ENCODE measurements at regions not wholly inside any gene's neighbourhood (a gene's known extent, or its start where the extent isn't known, plus 50 kb on each side); places are given as distances from the start of the nearest gene placed in this dataset.

- no peak overlapping the region for H3K4me3 ChIP-seq (ENCODE audit: low read depth, low read length)
- TF ChIP-seq CTCF (IDR thresholded peaks at IDR 0.05; ENCODE audit: insufficient read depth, low read length) = no peak
- DNase-seq (ENCODE audit: low read depth) = no peak
Observed at GRCh38 chr7:94265456-94265855, 129.2 kb upstream of the COL1A2 start.

DNA sequence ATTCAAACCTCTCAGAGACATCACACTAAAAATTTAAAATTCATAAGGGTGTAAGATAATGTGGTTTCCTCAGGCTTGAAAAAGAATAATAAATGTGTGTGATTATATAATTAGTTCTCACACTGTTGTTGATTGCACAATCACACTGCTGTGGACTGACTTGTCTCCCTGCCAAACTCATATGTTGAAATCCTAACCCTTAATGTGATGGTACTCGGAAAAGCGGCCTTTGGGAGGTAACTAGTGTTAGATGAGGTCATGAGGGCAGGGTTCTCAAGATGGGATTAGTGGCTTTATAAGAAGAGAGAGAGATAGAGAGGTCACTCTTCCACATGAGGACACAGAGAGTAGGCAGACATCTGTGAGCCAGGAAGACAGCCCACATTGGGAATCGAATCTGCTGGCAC lies 128.5 kb upstream of the COL1A2 start:
- no peak for TF ChIP-seq CTCF (IDR thresholded peaks at IDR 0.05; ENCODE audit: insufficient read depth, low read length)
- no peak overlapping the region for H3K4me3 ChIP-seq (ENCODE audit: low read depth, low read length)
- peak; percentile 75 for DNase-seq (ENCODE audit: low read depth)

GRCh38 chr7:94270772-94271171 lies 123.9 kb upstream of the COL1A2 start:
- no peak for TF ChIP-seq CTCF (IDR thresholded peaks at IDR 0.05; ENCODE audit: insufficient read depth, low read length)
- no peak for DNase-seq (ENCODE audit: low read depth)
- no peak overlapping the region for H3K4me3 ChIP-seq (ENCODE audit: low read depth, low read length)

DNA sequence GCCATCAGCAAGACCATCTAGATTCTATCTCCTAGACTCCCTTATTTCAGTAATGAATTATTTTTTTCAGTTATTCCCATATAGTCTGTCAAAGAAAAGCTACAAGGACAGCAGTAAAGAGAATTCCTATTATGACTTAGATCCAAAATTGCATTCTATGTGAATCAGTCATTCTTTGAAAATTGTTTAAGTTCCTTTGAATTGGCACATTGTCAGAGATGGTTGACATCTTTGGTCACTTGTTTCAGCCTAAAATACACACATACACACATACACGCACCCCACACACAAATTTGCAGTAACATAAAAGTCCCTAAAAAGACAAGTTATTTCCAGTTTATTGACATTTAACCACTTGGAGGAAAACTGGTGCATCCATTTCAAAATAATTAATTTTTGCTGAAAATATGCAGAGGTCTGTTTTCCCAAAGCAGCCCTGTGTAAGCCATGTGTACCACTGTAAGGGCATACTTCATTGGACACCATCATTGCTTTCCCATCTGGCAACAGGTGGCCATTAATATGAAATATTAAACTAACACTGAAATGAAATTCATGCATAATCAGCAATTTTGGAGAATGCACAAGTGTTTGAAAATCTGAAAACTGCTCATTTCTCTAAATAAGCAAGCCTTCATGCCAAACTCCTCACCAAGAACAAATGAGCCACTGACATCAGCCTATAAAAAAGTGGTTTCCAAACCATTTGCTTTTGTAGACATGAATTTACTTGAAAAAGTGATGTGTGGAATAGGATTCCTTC lies 121.7 kb upstream of the COL1A2 start:
- no peak overlapping the region for H3K4me3 ChIP-seq (ENCODE audit: low read depth, low read length)
- peak; percentile 25 for DNase-seq (ENCODE audit: low read depth)
- no peak for TF ChIP-seq CTCF (IDR thresholded peaks at IDR 0.05; ENCODE audit: insufficient read depth, low read length)

- TF ChIP-seq CTCF (IDR thresholded peaks at IDR 0.05; ENCODE audit: insufficient read depth, low read length) = no peak
- no peak for DNase-seq (ENCODE audit: low read depth)
- no peak overlapping the region for H3K4me3 ChIP-seq (ENCODE audit: low read depth, low read length)
Observed at GRCh38 chr7:94274828-94275227, 119.9 kb upstream of the COL1A2 start.

GRCh38 chr7:94276027-94276426 lies 118.7 kb upstream of the COL1A2 start:
- no peak for TF ChIP-seq CTCF (IDR thresholded peaks at IDR 0.05; ENCODE audit: insufficient read depth, low read length)
- H3K4me3 ChIP-seq (ENCODE audit: low read depth, low read length) = no peak overlapping the region
- no peak for DNase-seq (ENCODE audit: low read depth)

DNA sequence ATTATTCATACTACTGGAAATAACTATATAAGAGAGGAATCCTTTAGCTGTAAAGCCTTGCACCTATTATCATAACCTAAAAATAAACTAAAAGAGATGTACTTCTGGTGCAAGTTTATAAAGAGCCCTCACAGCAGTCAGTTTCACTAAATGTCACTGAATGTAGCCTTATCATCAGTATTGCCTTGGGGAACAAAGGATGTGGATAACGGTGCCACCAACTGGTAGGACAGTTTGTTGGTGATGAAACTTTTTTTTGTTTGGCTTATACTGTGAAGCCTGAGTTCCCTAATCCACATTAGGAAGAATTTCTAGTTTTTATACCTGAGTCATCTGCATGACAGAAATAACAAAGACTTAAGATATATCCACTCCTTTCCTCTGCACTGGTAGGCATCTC lies 117.9 kb upstream of the COL1A2 start:
- TF ChIP-seq CTCF (IDR thresholded peaks at IDR 0.05; ENCODE audit: insufficient read depth, low read length) = peak; percentile 47
- DNase-seq (ENCODE audit: low read depth) = peak; percentile 73
- H3K4me3 ChIP-seq (ENCODE audit: low read depth, low read length) = no peak overlapping the region

Measured in fibroblast of the aortic adventitia (primary cell).